ENCODE measurements at regions not wholly inside any gene's neighbourhood (a gene's known extent, or its start where the extent isn't known, plus 50 kb on each side); places are given as distances from the start of the nearest gene placed in this dataset.
"Not testable (repeated sequence)": the region's sequence is repeated elsewhere in the genome, so short reads cannot be mapped to it uniquely, and the experiment has no call there.

GRCh38 chr3:109480014-109480413 lies 142.7 kb upstream of the DPPA4 start:
- no peak for DNase-seq (ENCODE audit: low spot score)

DNA sequence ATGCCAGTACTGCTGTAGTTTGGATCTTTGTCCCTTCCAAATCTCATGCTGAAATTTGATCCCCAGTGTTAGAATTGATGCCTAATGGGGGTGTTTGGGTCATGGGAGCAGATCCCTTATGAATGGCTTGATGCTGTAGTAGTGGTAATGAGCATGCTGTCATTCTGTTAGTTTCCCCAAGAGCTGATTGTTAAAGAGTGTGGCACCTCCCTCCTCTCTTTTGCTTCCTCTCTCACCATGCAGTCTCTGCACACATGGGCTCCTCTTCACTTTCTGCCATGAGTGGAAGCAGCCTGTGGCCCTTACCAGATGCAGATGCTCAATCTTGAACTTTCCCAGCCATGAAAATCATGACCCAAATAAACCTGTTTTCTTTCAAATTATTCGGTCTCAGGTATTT lies 141.3 kb upstream of the DPPA4 start:
- no peak for DNase-seq (ENCODE audit: low spot score)

DNA sequence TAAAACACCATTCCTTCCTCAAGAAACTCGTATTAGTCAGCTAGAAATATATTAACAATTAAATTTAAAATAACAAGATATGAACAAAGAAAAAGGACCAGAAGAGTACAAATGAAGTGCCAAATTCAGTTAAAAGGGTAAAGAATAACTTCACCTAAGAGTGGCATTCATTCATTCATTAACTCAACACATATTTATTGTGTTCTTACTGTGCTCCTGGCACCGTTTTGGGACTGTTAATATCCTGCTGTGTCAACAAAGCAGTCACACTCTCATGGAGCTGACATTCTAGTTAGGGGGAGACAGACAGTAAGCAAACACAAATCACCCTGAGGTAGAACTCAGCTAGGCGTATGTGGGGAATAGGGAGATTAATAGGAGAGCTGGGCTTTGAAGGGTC lies 123.6 kb upstream of the DPPA4 start:
- DNase-seq (ENCODE audit: low spot score) = no peak

DNA sequence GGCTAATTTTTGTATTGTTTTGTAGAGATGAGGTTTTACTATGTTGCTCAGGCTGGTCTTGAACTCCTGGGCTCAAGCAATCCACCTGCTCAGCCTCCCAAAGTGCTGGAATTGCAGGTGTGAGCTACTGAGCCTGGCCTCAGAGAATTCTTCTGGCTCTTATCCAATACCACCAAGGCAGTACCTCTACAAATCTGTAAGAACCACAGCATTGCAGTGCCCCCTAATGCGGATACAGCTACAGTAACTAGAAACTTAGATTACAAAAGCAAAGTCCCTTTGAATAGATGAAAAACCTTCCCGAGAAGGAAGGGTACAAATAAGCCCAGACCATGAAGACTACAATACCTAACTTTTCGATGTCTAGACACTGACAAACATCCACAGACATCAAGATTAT lies 107.9 kb upstream of the DPPA4 start:
- DNase-seq (ENCODE audit: low spot score) = no peak

DNA sequence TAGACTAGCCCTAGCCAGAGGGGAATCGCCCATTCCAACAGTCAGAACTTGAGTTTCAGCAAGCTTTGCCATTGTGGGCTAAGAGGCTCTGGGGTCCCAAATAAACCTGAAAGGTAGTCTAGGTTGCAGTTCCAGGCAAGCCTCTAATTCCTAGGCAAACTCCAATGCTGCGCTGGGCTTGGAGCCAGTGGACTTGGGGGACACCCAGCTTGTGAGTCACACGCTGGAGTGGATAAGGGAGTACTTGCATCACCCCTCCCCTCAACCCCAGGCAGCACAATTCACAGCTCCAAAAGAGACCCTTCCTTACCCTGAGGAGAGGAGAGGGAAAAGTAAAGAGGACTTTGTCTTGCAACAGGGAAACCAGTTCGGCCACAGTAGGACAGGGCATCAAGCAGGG lies 105.2 kb upstream of the DPPA4 start:
- DNase-seq (ENCODE audit: low spot score) = no peak

GRCh38 chr3:109440353-109440752 lies 103.0 kb upstream of the DPPA4 start:
- no peak for DNase-seq (ENCODE audit: low spot score)

DNA sequence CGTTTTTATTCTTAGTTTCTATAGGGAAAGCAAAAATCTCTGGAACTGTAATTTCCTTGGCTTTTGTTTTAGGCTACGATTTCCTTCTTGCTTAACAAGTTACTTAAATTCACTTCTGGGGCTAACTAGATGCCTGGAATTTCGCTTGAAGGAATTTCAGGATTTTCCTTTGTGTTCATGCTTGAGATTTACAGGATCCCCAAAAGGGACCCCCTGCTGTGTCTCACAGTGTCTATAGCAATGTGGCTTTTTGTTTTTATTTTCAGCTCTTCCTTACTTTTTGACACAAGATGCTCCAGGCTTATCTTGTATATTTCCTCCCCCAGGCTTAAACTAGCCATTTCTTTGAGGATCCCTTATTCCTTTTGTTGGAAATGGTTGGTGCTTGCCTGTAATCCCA lies 95.5 kb upstream of the DPPA4 start:
- no peak for DNase-seq (ENCODE audit: low spot score)

GRCh38 chr3:109430911-109431563 lies 93.7 kb upstream of the DPPA4 start:
- DNase-seq (ENCODE audit: low spot score) = no peak

- DNase-seq (ENCODE audit: low spot score) = peak; percentile 46
Observed at GRCh38 chr3:109413049-109413448, 75.7 kb upstream of the DPPA4 start.

DNA sequence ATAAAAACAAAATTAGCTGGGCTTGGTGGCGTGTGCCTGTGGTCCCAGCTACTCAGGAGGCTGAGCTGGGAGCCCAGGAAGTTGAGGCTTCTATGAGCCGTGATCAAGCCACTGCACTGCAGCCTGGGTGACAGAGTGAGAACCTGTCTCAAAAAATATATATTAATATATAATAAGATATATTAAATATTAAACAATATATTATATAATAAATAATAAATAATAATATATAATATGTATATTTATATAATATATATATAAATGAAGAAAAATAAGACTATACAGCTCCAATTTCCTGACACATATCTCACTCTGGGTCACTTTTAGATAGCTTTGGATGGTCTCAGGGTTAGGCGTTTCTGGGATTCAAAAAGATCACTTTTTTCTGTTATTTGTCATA lies 74.2 kb upstream of the DPPA4 start:
- no peak for DNase-seq (ENCODE audit: low spot score)

DNA sequence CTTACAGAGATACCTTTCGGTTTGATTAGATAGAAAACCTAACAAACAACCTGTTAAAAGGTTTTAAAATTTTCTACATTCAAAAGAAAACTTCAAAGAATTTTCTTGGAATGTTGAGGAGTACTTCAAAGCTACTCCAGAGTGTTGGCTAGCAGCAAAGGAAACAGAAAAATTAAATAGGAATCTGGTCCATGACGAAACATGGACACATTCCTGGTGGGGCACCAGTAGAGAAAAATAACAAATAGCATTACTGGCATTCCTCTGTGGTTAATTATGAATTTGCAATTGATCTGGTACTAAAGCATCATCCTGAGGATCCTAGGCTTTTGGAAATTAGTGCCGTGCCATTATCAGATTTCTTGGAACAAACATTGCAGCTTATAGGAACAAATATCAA lies 59.5 kb upstream of the DPPA4 start:
- no peak for DNase-seq (ENCODE audit: low spot score)

GRCh38 chr3:109393728-109394127 lies 56.4 kb upstream of the DPPA4 start:
- DNase-seq (ENCODE audit: low spot score) = not testable (repeated sequence)

DNA sequence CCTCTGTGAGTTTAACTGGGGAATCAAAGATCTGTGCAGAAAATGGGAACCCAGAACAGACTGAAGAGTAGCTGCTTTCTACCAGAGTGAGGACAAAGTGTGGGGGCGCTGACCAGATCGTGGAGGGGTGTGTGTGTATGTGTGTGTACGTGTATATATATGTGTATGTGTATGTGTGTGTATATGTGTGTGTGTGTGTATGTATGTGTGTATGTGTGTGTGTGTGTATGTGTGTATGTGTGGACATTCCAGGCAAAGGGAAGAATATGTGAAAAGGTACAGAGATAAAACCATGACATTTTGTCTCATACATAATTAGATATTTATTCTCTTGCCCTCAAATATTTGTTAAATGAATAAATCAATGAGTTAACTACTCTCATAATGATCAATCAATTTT lies 54.9 kb upstream of the DPPA4 start:
- DNase-seq (ENCODE audit: low spot score) = no peak

DNA sequence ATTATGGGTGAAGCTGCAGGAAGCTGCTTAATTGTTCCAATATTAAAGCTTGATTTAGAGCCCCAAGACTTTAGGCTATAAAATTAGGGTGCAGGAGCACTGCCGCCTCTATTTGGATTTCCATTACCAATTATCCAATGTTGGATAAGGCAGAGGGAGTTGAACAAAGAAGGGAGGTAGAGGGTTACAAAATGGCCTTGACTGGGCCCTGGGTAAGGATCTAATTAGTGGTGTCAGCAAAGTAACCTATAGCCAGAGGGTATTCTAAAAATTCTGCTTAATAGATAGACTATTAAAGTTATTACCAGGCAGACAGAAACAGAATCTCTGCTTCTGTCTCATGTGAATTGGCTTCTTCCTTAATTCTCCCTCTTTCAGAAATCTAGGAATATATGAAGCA lies 50.3 kb upstream of the DPPA4 start:
- DNase-seq (ENCODE audit: low spot score) = no peak

GRCh38 chr3:109387201-109387600 lies 49.9 kb upstream of the DPPA4 start:
- no peak for DNase-seq (ENCODE audit: low spot score)

All from RKO (cell line).